H9 (cell line): ENCODE measurements at regions not wholly inside any gene's neighbourhood (a gene's known extent, or its start where the extent isn't known, plus 50 kb on each side); places are given as distances from the start of the nearest gene placed in this dataset.

Experiments used
- DNase-seq: peaks from one replicate; pipeline ENCODE4 v3.0.0-alpha.2; 2017
- H2AFZ ChIP-seq: one replicate; pipeline ENCODE4 v1.6.1; 2013; ENCODE audit warnings: mild to moderate bottlenecking, low read length, control low read depth, moderate library complexity
- H2AK5ac ChIP-seq: 2 replicates; pipeline ENCODE4 v1.6.1; 2013; ENCODE audit warnings: low read length, control low read depth, mixed read lengths; ENCODE audit not compliant: insufficient read length
- H2BK120ac ChIP-seq: one replicate; pipeline ENCODE4 v1.6.1; 2013; ENCODE audit warnings: low read depth, mild to moderate bottlenecking, low read length, control low read depth, inconsistent platforms; ENCODE audit not compliant: poor library complexity, severe bottlenecking
- H2BK12ac ChIP-seq: 2 replicates; pipeline ENCODE4 v1.6.1; 2013; ENCODE audit warnings: low read length, control low read depth, mixed read lengths, low read depth; ENCODE audit not compliant: insufficient read length
- H2BK15ac ChIP-seq: 2 replicates; pipeline ENCODE4 v1.6.1; 2013; ENCODE audit warnings: low read depth, low read length, control low read depth
- H2BK20ac ChIP-seq: one replicate; pipeline ENCODE4 v1.6.1; 2013; ENCODE audit warnings: low read depth, mild to moderate bottlenecking, low read length, control low read depth, inconsistent platforms; ENCODE audit not compliant: poor library complexity, severe bottlenecking
- H2BK5ac ChIP-seq: 2 replicates; pipeline ENCODE4 v1.6.1; 2013; ENCODE audit warnings: low read length, control low read depth, mixed read lengths; ENCODE audit not compliant: insufficient read length
- H3K14ac ChIP-seq: 2 replicates; pipeline ENCODE4 v1.6.1; 2013; ENCODE audit warnings: low read length, control low read depth; ENCODE audit not compliant: insufficient read depth
- H3K18ac ChIP-seq: 2 replicates; pipeline ENCODE4 v1.6.1; 2013; ENCODE audit warnings: low read depth, mild to moderate bottlenecking, mixed read lengths, low read length, control low read depth; ENCODE audit not compliant: insufficient read length
- H3K23ac ChIP-seq: 2 replicates; pipeline ENCODE4 v1.6.1; 2013; ENCODE audit warnings: low read length, control low read depth, mixed read lengths, low read depth; ENCODE audit not compliant: insufficient read length
- H3K23me2 ChIP-seq: 2 replicates; pipeline ENCODE4 v1.6.1; 2013; ENCODE audit warnings: low read depth, mild to moderate bottlenecking, mixed read lengths, low read length, control low read depth; ENCODE audit not compliant: insufficient read length, poor library complexity, severe bottlenecking
- H3K27ac ChIP-seq: 2 replicates; pipeline ENCODE4 v1.5.1; 2013; ENCODE audit warnings: low read length, control low read depth, mixed read lengths, low read depth; ENCODE audit not compliant: insufficient read length
- H3K27me3 ChIP-seq: 2 replicates; pipeline ENCODE4 v1.6.1; 2013; ENCODE audit warnings: low read length, control low read depth, inconsistent platforms; ENCODE audit not compliant: insufficient read depth
- H3K4ac ChIP-seq: 2 replicates; pipeline ENCODE4 v1.6.1; 2013; ENCODE audit warnings: low read depth, mild to moderate bottlenecking, control low read depth, inconsistent platforms, low read length, moderate library complexity
- H3K4me1 ChIP-seq: 2 replicates; pipeline ENCODE4 v1.6.1; 2013; ENCODE audit warnings: low read length, control low read depth, inconsistent platforms; ENCODE audit not compliant: insufficient read depth
- H3K4me2 ChIP-seq: 2 replicates; pipeline ENCODE4 v1.6.1; 2013; ENCODE audit warnings: low read length, control low read depth, mixed read lengths; ENCODE audit not compliant: insufficient read length, insufficient read depth
- H3K56ac ChIP-seq: 2 replicates; pipeline ENCODE4 v1.6.1; 2013; ENCODE audit warnings: low read depth, mild to moderate bottlenecking, mixed read lengths, low read length, control low read depth; ENCODE audit not compliant: insufficient read length
- H3K79me1 ChIP-seq: 2 replicates; pipeline ENCODE4 v1.6.1; 2013; ENCODE audit warnings: low read depth, mild to moderate bottlenecking, moderate library complexity, low read length, control low read depth, inconsistent platforms; ENCODE audit not compliant: insufficient read depth, poor library complexity, severe bottlenecking
- H3K79me2 ChIP-seq: 2 replicates; pipeline ENCODE4 v1.6.1; 2013; ENCODE audit warnings: low read length, control low read depth, inconsistent platforms; ENCODE audit not compliant: insufficient read depth
- H3K9ac ChIP-seq: 2 replicates; pipeline ENCODE4 v1.6.1; 2013; ENCODE audit warnings: low read length, control low read depth, mixed read lengths; ENCODE audit not compliant: insufficient read length; ENCODE audit errors: extremely low read depth
- H3K9me3 ChIP-seq: one replicate; pipeline ENCODE4 v1.6.1; 2013; ENCODE audit warnings: low read depth, low read length, inconsistent platforms; ENCODE audit not compliant: control insufficient read depth
- H3T11ph ChIP-seq: one replicate; pipeline ENCODE4 v1.6.1; 2013; ENCODE audit warnings: mild to moderate bottlenecking, low read length, control low read depth, inconsistent platforms
- H4K20me1 ChIP-seq: one replicate; pipeline ENCODE4 v1.6.1; 2013; ENCODE audit not compliant: control insufficient read depth, insufficient read length, insufficient read depth
- H4K5ac ChIP-seq: 2 replicates; pipeline ENCODE4 v1.6.1; 2013; ENCODE audit warnings: low read depth, mild to moderate bottlenecking, mixed read lengths, low read length, control low read depth; ENCODE audit not compliant: insufficient read length
- H4K8ac ChIP-seq: replicated peaks from 2 replicates; pipeline ENCODE4 v1.6.1; 2013; ENCODE audit warnings: low read length, control low read depth, mixed read lengths, low read depth; ENCODE audit not compliant: insufficient read length
- H4K91ac ChIP-seq: 2 replicates; pipeline ENCODE4 v1.6.1; 2013; ENCODE audit warnings: low read depth, mild to moderate bottlenecking, moderate library complexity, mixed read lengths, low read length, control low read depth; ENCODE audit not compliant: insufficient read length
- H3K27ac Mint-ChIP-seq, 3 experiments: 2 replicates in 2 of 3; 3 replicates in 1 of 3; pipeline ENCODE4 v1.8.0; 2020 to 2021; ENCODE audit warnings: mixed read lengths in 3 of 3, mild to moderate bottlenecking in 1 of 3, moderate library complexity in 1 of 3
- H3K27me3 Mint-ChIP-seq: 2 replicates; pipeline ENCODE4 v1.8.0; 2021; ENCODE audit warnings: low read depth, mild to moderate bottlenecking, moderate library complexity, mixed read lengths
- H3K36me3 Mint-ChIP-seq, 3 experiments: 2 replicates in 2 of 3; 3 replicates in 1 of 3; pipeline ENCODE4 v1.8.0; 2020 to 2021; ENCODE audit warnings: low read depth in 3 of 3, mixed read lengths in 3 of 3; ENCODE audit not compliant: insufficient read depth in 1 of 3
- H3K4me1 Mint-ChIP-seq, 2 experiments: 2 replicates each; pipeline ENCODE4 v1.8.0; 2020; ENCODE audit warnings: mixed read lengths in 2 of 2
- H3K4me3 Mint-ChIP-seq, 2 experiments: 2 replicates in 1 of 2; 3 replicates in 1 of 2; pipeline ENCODE4 v1.8.0; 2020 to 2021; ENCODE audit warnings: mild to moderate bottlenecking in 2 of 2, mixed read lengths in 2 of 2, moderate library complexity in 1 of 2
- H3K9me3 Mint-ChIP-seq, 2 experiments: 2 replicates in 1 of 2; 3 replicates in 1 of 2; pipeline ENCODE4 v1.8.0; 2020; ENCODE audit warnings: mild to moderate bottlenecking in 2 of 2, mixed read lengths in 2 of 2, moderate library complexity in 1 of 2
- WGBS: extraction: QIAGEN DNeasy Blood & Tissue Kit; methylation state at CpG from one replicate; pipeline ENCODE4 v1.1.7; 2013; ENCODE audit warnings: missing lambda C conversion rate, low lambda C conversion rate, mixed read lengths; ENCODE audit not compliant: insufficient read length; ENCODE audit errors: extremely low coverage; 5-methylcytosine and 5-hydroxymethylcytosine counted together
- TF ChIP-seq, protein P1 (sequence below): fragments of 200-600 bp; sonication (generic); conservative IDR thresholded peaks from 3 replicates; pipeline ENCODE4 v1.8.0; 2021; ENCODE audit warnings: antibody characterized with exemption, mild to moderate bottlenecking

GRCh38 chr2:101016-101415 lies 54.7 kb upstream of the FAM110C start:
- no peak overlapping the region for H3K18ac ChIP-seq
- no peak overlapping the region for H3K23ac ChIP-seq
- Mint-ChIP-seq H3K27me3 (peaks cover 6% of the 10 kb centered on the region), H3K9me3 (peaks cover 34 to 35% of the 10 kb centered on the region in 2 experiments), H3K27ac (no peak overlapping the region), H3K36me3 (peaks cover 0 to 14% (median 3%) of the 10 kb centered on the region in 3 experiments; a peak in 3 of 7 replicates), H3K4me1 (peaks cover 0 to 5% of the 10 kb centered on the region in 2 experiments; a peak in 2 of 4 replicates), H3K4me3 (no peak overlapping the region)
- H4K91ac ChIP-seq = no peak overlapping the region
- no peak overlapping the region for H2BK15ac ChIP-seq
- no peaks in the 10 kb centered on the region for H3K79me2 ChIP-seq
- TF ChIP-seq, protein P1, sequence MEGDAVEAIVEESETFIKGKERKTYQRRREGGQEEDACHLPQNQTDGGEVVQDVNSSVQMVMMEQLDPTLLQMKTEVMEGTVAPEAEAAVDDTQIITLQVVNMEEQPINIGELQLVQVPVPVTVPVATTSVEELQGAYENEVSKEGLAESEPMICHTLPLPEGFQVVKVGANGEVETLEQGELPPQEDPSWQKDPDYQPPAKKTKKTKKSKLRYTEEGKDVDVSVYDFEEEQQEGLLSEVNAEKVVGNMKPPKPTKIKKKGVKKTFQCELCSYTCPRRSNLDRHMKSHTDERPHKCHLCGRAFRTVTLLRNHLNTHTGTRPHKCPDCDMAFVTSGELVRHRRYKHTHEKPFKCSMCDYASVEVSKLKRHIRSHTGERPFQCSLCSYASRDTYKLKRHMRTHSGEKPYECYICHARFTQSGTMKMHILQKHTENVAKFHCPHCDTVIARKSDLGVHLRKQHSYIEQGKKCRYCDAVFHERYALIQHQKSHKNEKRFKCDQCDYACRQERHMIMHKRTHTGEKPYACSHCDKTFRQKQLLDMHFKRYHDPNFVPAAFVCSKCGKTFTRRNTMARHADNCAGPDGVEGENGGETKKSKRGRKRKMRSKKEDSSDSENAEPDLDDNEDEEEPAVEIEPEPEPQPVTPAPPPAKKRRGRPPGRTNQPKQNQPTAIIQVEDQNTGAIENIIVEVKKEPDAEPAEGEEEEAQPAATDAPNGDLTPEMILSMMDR = no peak
- H3K23me2 ChIP-seq = no peaks in the 10 kb centered on the region
- H2BK120ac ChIP-seq = no peak overlapping the region
- no peak overlapping the region for H2AFZ ChIP-seq
- H3K79me1 ChIP-seq = no peaks in the 10 kb centered on the region
- H3K14ac ChIP-seq = no peak overlapping the region
- H3K9me3 ChIP-seq = no peaks in the 10 kb centered on the region
- no peak overlapping the region for H3T11ph ChIP-seq
- H4K5ac ChIP-seq = no peak overlapping the region
- H2BK20ac ChIP-seq = no peak overlapping the region
- no peak for DNase-seq
- no CpG with 5 or more reads among the region's 11 CpGs for WGBS
- no peak overlapping the region for H3K9ac ChIP-seq
- no peak overlapping the region for H3K56ac ChIP-seq
- no peak overlapping the region for H2BK5ac ChIP-seq
- H2BK12ac ChIP-seq = no peak overlapping the region
- no peak overlapping the region for H3K4me2 ChIP-seq
- H4K20me1 ChIP-seq = no peaks in the 10 kb centered on the region
- no peak overlapping the region for H4K8ac ChIP-seq
- H3K27me3 ChIP-seq = no peaks in the 10 kb centered on the region
- no peak overlapping the region for H3K4ac ChIP-seq
- no peak overlapping the region for H3K27ac ChIP-seq
- H2AK5ac ChIP-seq = no peak overlapping the region
- H3K4me1 ChIP-seq = no peaks in the 10 kb centered on the region
